ENCODE measurements at regions not wholly inside any gene's neighbourhood (a gene's known extent, or its start where the extent isn't known, plus 50 kb on each side); places are given as distances from the start of the nearest gene placed in this dataset.

- no peak for DNase-seq (ENCODE audit: low spot score)
These were observed 73.0 kb downstream of the SCN11A start for GRCh38 chr3:38978729-38979128.

GRCh38 chr3:38970851-38971638 is 80.7 kb downstream of the SCN11A start:
- ATAC-seq (ENCODE audit: insufficient number of reproducible peaks, low FRiP score, low read depth) (no peak), DNase-seq (ENCODE audit: low spot score) (no peak)
- Histone ChIP-seq H3K9me3 (no peaks in the 10 kb centered on the region), H3K27me3 (replicated peaks; ENCODE audit: insufficient read depth) (no peaks in the 10 kb centered on the region), H3K36me3 (no peaks in the 10 kb centered on the region), H3K27ac (no peak overlapping the region), H3K4me1 (ENCODE audit: control insufficient read depth in 1 of 2, low read depth in 2 of 2) (no peaks in the 10 kb centered on the region), H3K4me3 (no peak overlapping the region)
- TF ChIP-seq CTCF (IDR thresholded peaks at IDR 0.05), result no peak

More at GRCh38 chr3:38978729-38979128, 73.0 kb downstream of the SCN11A start:
- Histone ChIP-seq H3K4me1 (ENCODE audit: control insufficient read depth in 1 of 2, low read depth in 2 of 2) (no peaks in the 10 kb centered on the region), H3K9me3 (no peaks in the 10 kb centered on the region), H3K27ac (no peak overlapping the region), H3K4me3 (no peak overlapping the region), H3K36me3 (no peaks in the 10 kb centered on the region), H3K27me3 (replicated peaks; ENCODE audit: insufficient read depth) (no peaks in the 10 kb centered on the region)
- TF ChIP-seq CTCF (IDR thresholded peaks at IDR 0.05), result no peak
- no peak for ATAC-seq (ENCODE audit: insufficient number of reproducible peaks, low FRiP score, low read depth)

GRCh38 chr3:38969317-38970235 is 82.2 kb downstream of the SCN11A start:
- Histone ChIP-seq H3K36me3 (no peaks in the 10 kb centered on the region), H3K4me3 (no peak overlapping the region), H3K9me3 (no peaks in the 10 kb centered on the region), H3K4me1 (ENCODE audit: control insufficient read depth in 1 of 2, low read depth in 2 of 2) (no peaks in the 10 kb centered on the region), H3K27me3 (replicated peaks; ENCODE audit: insufficient read depth) (no peaks in the 10 kb centered on the region), H3K27ac (no peak overlapping the region)
- DNase-seq (ENCODE audit: low spot score), result no peak
- no peak for ATAC-seq (ENCODE audit: insufficient number of reproducible peaks, low FRiP score, low read depth)
- no peak for TF ChIP-seq CTCF (IDR thresholded peaks at IDR 0.05)

- Histone ChIP-seq H3K36me3 (no peaks in the 10 kb centered on the region), H3K27me3 (replicated peaks; ENCODE audit: insufficient read depth) (no peaks in the 10 kb centered on the region), H3K4me1 (ENCODE audit: control insufficient read depth in 1 of 2, low read depth in 2 of 2) (no peaks in the 10 kb centered on the region), H3K9me3 (no peaks in the 10 kb centered on the region), H3K4me3 (no peak overlapping the region), H3K27ac (no peak overlapping the region)
- ATAC-seq (ENCODE audit: insufficient number of reproducible peaks, low FRiP score, low read depth) (no peak), DNase-seq (ENCODE audit: low spot score) (no peak)
- no peak for TF ChIP-seq CTCF (IDR thresholded peaks at IDR 0.05)
These were observed 82.9 kb downstream of the SCN11A start for GRCh38 chr3:38968891-38969290.

GRCh38 chr3:38968403-38968802 is 83.3 kb downstream of the SCN11A start:
- H3K4me1 ChIP-seq (ENCODE audit: control insufficient read depth in 1 of 2, low read depth in 2 of 2), result no peaks in the 10 kb centered on the region
- H3K27me3 ChIP-seq (replicated peaks; ENCODE audit: insufficient read depth), result no peaks in the 10 kb centered on the region
- H3K27ac ChIP-seq, result no peak overlapping the region
- DNase-seq (ENCODE audit: low spot score) (no peak), ATAC-seq (ENCODE audit: insufficient number of reproducible peaks, low FRiP score, low read depth) (no peak)
- no peaks in the 10 kb centered on the region for H3K36me3 ChIP-seq
- no peak overlapping the region for H3K4me3 ChIP-seq
- TF ChIP-seq CTCF (IDR thresholded peaks at IDR 0.05), result no peak
- H3K9me3 ChIP-seq, result no peaks in the 10 kb centered on the region

Data from thoracic aorta (tissue), 2 donors.